HEK293T (cell line): ENCODE measurements at regions not wholly inside any gene's neighbourhood (a gene's known extent, or its start where the extent isn't known, plus 50 kb on each side); places are given as distances from the start of the nearest gene placed in this dataset.
"Not testable (repeated sequence)": the region's sequence is repeated elsewhere in the genome, so short reads cannot be mapped to it uniquely, and the experiment has no call there.

Experiments
- CTCF ChIA-PET: fragments of 350-600 bp; formaldehyde crosslinking; extraction: SDS; loops from one replicate; lab custom pipeline; 2021; ENCODE audit warnings: antibody characterized with exemption, inconsistent platforms; lab: Yijun Ruan, JAX
- POLR2A ChIA-PET: fragments of 350-600 bp; formaldehyde crosslinking; extraction: SDS; loops from one replicate; lab custom pipeline; 2020; ENCODE audit warnings: antibody characterized with exemption, inconsistent platforms; lab: Yijun Ruan, JAX
- DNase-seq: peaks from one replicate; pipeline ENCODE4 v3.0.0; 2012; ENCODE audit warnings: mixed read lengths; ENCODE audit errors: extremely low spot score
- ARNT ChIP-seq: fragments of 450-650 bp; IDR thresholded peaks from 2 replicates; pipeline ENCODE4 v1.6.1; 2017; ENCODE audit warnings: mild to moderate bottlenecking
- BHLHE40 ChIP-seq: fragments of 450-650 bp; IDR thresholded peaks from 2 replicates; pipeline ENCODE4 v1.6.1; 2016; ENCODE audit warnings: mild to moderate bottlenecking, moderate library complexity, borderline replicate concordance
- CTBP1 ChIP-seq: fragments of 450-650 bp; IDR thresholded peaks from 2 replicates; pipeline ENCODE4 v1.6.1; 2016; ENCODE audit warnings: borderline replicate concordance
- ELF4 ChIP-seq: fragments of 450-650 bp; IDR thresholded peaks from 2 replicates; pipeline ENCODE4 v1.6.1; 2017; ENCODE audit warnings: antibody characterized with exemption
- FOXA1 ChIP-seq: fragments of 450-650 bp; IDR thresholded peaks from 2 replicates; pipeline ENCODE4 v1.6.1; 2016; ENCODE audit warnings: mild to moderate bottlenecking
- FOXK2 ChIP-seq: fragments of 450-650 bp; IDR thresholded peaks from 2 replicates; pipeline ENCODE4 v1.6.1; 2016; ENCODE audit warnings: mild to moderate bottlenecking
- FOXM1 ChIP-seq: fragments of 450-650 bp; IDR thresholded peaks from 2 replicates; pipeline ENCODE4 v1.6.1; 2017; ENCODE audit warnings: mild to moderate bottlenecking, borderline replicate concordance
- HDGF ChIP-seq: fragments of 450-650 bp; IDR thresholded peaks from 2 replicates; pipeline ENCODE4 v1.6.1; 2017; ENCODE audit warnings: antibody characterized with exemption, borderline replicate concordance
- L3MBTL2 ChIP-seq: fragments of 450-650 bp; conservative IDR thresholded peaks from 2 replicates; pipeline ENCODE4 v1.6.1; 2016; ENCODE audit warnings: mild to moderate bottlenecking
- LEF1 ChIP-seq: fragments of 450-650 bp; IDR thresholded peaks from 2 replicates; pipeline ENCODE4 v1.6.1; 2017; ENCODE audit warnings: mild to moderate bottlenecking, borderline replicate concordance
- NFRKB ChIP-seq: fragments of 450-650 bp; IDR thresholded peaks from 2 replicates; pipeline ENCODE4 v1.6.1; 2016; ENCODE audit warnings: mild to moderate bottlenecking, moderate library complexity
- SP1 ChIP-seq: fragments of 450-650 bp; IDR thresholded peaks from 2 replicates; pipeline ENCODE4 v1.6.1; 2017
- SUZ12 ChIP-seq: fragments of 450-650 bp; IDR thresholded peaks from 2 replicates; pipeline ENCODE4 v1.6.1; 2016; ENCODE audit warnings: mild to moderate bottlenecking
- TARDBP ChIP-seq: fragments of 450-650 bp; IDR thresholded peaks from 2 replicates; pipeline ENCODE4 v1.6.1; 2016
- ZNF384 ChIP-seq: fragments of 450-650 bp; IDR thresholded peaks from 2 replicates; pipeline ENCODE4 v1.6.1; 2016
- TF ChIP-seq, protein P1 (sequence below): fragments of 450-650 bp; IDR thresholded peaks from 2 replicates; pipeline ENCODE4 v1.6.1; 2016

DNA sequence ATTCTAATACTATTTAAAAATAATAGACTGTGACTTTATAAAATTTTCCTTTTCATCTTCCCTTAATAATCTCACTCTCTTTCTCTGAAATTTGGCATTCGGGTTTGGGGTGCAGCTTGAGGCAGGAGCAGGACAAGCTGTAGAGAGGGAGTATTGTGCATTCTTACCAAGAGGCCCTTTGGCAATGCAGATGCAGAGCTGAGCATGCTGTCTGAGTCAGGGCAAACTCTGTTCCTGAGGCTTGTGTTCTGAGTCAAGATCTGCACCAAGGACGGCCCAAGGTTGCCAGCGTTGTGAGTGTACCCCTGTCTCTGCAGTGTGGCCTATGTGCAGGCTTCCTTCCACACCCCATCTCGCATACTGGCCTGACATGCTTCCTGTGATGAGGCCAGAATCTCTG is 343.8 kb upstream of the FRG2C start:
- CTCF ChIA-PET, result no interaction called here
- no peak for DNase-seq
- no peak for TF ChIP-seq ELF4
- no peak for TF ChIP-seq ARNT
- TF ChIP-seq NFRKB, result no peak
- no peak for TF ChIP-seq FOXM1
- TF ChIP-seq L3MBTL2, result no peak
- no peak for TF ChIP-seq LEF1
- no peak for TF ChIP-seq HDGF
- no peak for TF ChIP-seq FOXK2
- no peak for TF ChIP-seq ZNF384
- no peak for TF ChIP-seq FOXA1
- TF ChIP-seq SUZ12, result no peak
- no peak for TF ChIP-seq SP1
- TF ChIP-seq CTBP1, result no peak
- no peak for TF ChIP-seq BHLHE40
- TF ChIP-seq, protein P1, sequence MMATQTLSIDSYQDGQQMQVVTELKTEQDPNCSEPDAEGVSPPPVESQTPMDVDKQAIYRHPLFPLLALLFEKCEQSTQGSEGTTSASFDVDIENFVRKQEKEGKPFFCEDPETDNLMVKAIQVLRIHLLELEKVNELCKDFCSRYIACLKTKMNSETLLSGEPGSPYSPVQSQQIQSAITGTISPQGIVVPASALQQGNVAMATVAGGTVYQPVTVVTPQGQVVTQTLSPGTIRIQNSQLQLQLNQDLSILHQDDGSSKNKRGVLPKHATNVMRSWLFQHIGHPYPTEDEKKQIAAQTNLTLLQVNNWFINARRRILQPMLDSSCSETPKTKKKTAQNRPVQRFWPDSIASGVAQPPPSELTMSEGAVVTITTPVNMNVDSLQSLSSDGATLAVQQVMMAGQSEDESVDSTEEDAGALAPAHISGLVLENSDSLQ, result no peak
- no peak for TF ChIP-seq TARDBP
- POLR2A ChIA-PET, result no interaction called here

GRCh38 chr3:75321060-75321459 is 343.1 kb upstream of the FRG2C start:
- no peak for DNase-seq
- TF ChIP-seq FOXA1 (no peak), ARNT (no peak)
- TF ChIP-seq, protein P1, result no peak
- POLR2A ChIA-PET, result no interaction called here
- CTCF ChIA-PET, result no interaction called here

DNA sequence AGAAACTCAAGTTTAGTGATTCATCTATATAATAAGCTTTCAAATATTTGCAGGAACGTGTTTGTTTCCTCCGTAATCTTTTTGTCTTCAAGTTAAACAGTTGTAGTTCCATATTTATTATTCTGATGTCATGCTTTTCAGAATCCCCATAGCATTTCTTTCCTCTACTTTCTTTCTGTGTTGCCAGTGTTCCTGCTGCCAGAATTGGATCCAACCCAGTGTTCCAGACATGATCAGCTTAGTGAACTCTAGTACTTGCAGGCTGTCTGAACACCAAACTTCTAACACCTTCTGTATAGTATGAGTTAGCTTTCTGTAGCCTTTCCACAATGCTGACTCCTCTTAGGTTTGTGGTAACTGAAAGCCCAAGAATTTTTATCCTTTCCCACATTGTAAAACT is 340.2 kb upstream of the FRG2C start:
- DNase-seq, CTCF ChIA-PET, POLR2A ChIA-PET: not testable (repeated sequence)

DNA sequence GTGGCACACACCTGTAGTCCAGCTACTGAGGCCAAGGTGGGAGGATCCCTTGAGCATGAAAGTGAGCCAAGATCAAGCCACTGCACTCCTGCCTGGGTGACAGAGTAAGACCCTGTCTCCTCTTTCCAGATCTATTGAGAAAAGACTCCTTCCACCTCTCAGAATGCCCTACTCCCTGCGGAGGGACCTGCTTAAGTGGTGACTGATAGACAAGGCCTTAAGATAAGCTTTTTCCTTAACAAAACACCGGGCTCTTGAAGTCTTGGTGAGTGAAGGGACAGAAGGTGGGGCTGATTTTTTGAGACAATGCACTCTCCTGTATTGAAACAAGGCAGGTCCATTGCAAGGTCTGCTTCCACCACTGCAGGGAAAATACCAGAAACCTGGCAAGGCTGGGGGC is 338.4 kb upstream of the FRG2C start:
- ChIA-PET POLR2A (no interaction called here), CTCF (no interaction called here)
- DNase-seq, result no peak
- TF ChIP-seq LEF1 (no peak), L3MBTL2 (no peak), ARNT (no peak), NFRKB (no peak), FOXM1 (no peak), ZNF384 (no peak), SP1 (no peak), TARDBP (no peak), SUZ12 (no peak), FOXK2 (no peak), FOXA1 (no peak), ELF4 (no peak), HDGF (no peak), BHLHE40 (no peak), CTBP1 (no peak)
- TF ChIP-seq, protein P1, result no peak

DNA sequence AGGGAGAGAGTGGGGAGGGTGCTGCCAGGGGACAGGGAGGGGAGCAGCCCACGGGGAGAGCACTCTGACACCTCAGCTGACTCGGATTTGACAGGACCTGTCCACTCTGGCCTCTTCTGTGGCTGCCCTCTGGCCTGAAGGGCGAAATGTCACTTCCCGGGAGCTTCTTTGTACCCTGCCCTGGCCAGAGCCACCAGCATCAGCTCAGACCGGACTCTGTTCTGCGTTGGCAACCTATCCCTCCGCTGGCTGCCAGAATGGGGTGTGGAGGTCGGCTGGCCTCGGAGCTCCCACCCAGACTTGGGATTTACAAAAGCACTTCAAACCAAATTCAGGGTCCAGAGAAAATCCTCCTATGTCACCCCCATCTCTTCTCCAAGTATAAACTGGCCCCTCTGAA is 336.7 kb upstream of the FRG2C start:
- no peak for DNase-seq
- POLR2A ChIA-PET, result no interaction called here
- CTCF ChIA-PET, result no interaction called here
- TF ChIP-seq L3MBTL2 (no peak), CTBP1 (no peak), SP1 (no peak)

GRCh38 chr3:75329476-75330097 is 334.5 kb upstream of the FRG2C start:
- no peak for DNase-seq
- ChIA-PET CTCF (no interaction called here), POLR2A (no interaction called here)
- TF ChIP-seq SP1, result no peak
- TF ChIP-seq NFRKB, result no peak
- TF ChIP-seq HDGF, result no peak
- TF ChIP-seq ZNF384, result no peak
- no peak for TF ChIP-seq FOXM1
- no peak for TF ChIP-seq FOXK2
- no peak for TF ChIP-seq ARNT
- no peak for TF ChIP-seq BHLHE40
- no peak for TF ChIP-seq TARDBP

DNA sequence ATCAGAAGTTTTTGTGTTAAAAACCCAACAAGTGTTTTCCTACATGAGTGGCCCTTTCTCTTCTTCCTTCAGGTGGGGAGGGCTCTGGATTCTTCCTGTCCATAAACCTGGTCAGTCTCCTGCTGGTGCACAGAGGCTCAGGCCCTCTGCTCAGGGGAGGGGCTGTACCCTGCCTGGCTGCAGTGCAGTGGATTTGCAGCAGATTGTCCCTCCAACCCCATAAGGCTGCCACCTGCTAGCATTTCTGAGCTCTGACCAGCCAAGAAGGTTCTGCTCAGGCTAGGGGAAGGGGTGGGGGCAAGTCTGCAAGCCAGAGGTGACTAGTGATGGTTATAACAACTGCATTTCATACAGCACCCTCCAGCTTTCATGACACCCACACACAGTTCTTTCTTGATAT is 333.7 kb upstream of the FRG2C start:
- POLR2A ChIA-PET, CTCF ChIA-PET, DNase-seq: not testable (repeated sequence)

DNA sequence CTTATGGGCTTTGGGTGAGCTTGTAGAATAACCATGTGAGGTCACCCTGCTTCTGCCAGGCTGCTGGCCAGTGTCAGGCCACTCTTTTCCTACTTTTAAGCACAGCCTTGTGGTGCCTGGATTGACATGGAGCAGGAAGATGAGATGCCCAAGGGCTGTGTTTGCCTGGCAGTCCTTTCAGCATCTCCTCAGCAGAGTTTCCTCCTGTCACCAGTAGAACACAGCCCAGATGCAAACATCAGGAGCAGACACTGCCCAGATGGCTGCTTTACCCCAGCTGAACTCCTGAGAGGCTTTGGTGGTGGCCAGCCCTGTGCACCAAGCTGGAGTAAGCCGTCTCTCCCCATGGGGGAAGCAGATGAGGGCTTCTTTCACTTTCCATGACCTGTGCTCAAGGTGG is 332.0 kb upstream of the FRG2C start:
- CTCF ChIA-PET, DNase-seq, POLR2A ChIA-PET: not testable (repeated sequence)
